Sigmoid colon (tissue), 4 donors: ENCODE measurements at regions not wholly inside any gene's neighbourhood (a gene's known extent, or its start where the extent isn't known, plus 50 kb on each side); places are given as distances from the start of the nearest gene placed in this dataset.

Experiments used
- EP300 ChIP-seq, 4 donors: sonication (generic); formaldehyde crosslinking; IDR thresholded peaks; one replicate each; pipeline ENCODE4 v1.6.1; 2017; ENCODE audit warnings: antibody characterized with exemption in 4 of 4
- POLR2A ChIP-seq, 2 donors: fragments of 450-650 bp; IDR thresholded peaks; one replicate each; pipeline ENCODE4 v1.6.1; 2016; ENCODE audit warnings: antibody characterized with exemption in 2 of 2, mild to moderate bottlenecking in 2 of 2, moderate library complexity in 2 of 2
- POLR2AphosphoS5 ChIP-seq, 4 donors: sonication (generic); formaldehyde crosslinking; IDR thresholded peaks; one replicate each; pipeline ENCODE4 v1.6.1; 2017; ENCODE audit warnings: antibody characterized with exemption in 4 of 4
- TF ChIP-seq, protein P1 (sequence below), 4 experiments: fragments of 450-650 bp in 3 of 4; fragments of 200-600 bp in 1 of 4; IDR thresholded peaks; one replicate each; pipeline ENCODE4 v1.5.1; 2016 to 2019; ENCODE audit warnings: antibody characterized with exemption in 4 of 4, mild to moderate bottlenecking in 3 of 4, moderate library complexity in 2 of 4

DNA sequence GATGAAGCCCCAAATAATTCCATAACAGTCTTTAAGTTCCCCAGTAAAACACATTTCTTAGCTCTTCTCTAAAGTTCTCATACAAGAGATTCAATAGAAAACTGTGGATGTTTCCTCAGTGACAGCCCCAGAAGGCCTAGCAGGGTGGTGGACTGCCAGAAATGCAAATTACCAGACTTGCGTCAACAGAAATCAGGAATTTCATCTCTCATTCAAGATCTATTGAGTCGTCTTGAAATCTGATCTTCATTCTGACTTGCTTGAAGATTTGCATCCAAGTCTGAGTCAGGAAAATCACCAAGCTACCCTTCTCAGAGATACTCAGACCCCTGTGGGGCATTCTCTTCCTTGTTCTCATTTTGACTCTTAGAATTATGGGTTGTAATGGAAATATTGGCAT, 68.9 kb upstream of the NDP start:
- TF ChIP-seq, protein P1, sequence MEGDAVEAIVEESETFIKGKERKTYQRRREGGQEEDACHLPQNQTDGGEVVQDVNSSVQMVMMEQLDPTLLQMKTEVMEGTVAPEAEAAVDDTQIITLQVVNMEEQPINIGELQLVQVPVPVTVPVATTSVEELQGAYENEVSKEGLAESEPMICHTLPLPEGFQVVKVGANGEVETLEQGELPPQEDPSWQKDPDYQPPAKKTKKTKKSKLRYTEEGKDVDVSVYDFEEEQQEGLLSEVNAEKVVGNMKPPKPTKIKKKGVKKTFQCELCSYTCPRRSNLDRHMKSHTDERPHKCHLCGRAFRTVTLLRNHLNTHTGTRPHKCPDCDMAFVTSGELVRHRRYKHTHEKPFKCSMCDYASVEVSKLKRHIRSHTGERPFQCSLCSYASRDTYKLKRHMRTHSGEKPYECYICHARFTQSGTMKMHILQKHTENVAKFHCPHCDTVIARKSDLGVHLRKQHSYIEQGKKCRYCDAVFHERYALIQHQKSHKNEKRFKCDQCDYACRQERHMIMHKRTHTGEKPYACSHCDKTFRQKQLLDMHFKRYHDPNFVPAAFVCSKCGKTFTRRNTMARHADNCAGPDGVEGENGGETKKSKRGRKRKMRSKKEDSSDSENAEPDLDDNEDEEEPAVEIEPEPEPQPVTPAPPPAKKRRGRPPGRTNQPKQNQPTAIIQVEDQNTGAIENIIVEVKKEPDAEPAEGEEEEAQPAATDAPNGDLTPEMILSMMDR (IDR thresholded peaks at IDR 0.05), result no peak
- TF ChIP-seq POLR2A (IDR thresholded peaks at IDR 0.05), result no peak
- TF ChIP-seq POLR2AphosphoS5 (IDR thresholded peaks at IDR 0.05), result no peak
- TF ChIP-seq EP300 (IDR thresholded peaks at IDR 0.05), result no peak
